K562 (cell line): ENCODE measurements at regions not wholly inside any gene's neighbourhood (a gene's known extent, or its start where the extent isn't known, plus 50 kb on each side); places are given as distances from the start of the nearest gene placed in this dataset.

Experiments used
- ATF1 ChIP-seq, 2 experiments: fragments of 450-650 bp in 1 of 2; IDR thresholded peaks; 2 replicates each; pipeline ENCODE4 v1.6.1; 2016; ENCODE audit warnings: missing compliant biosample characterization in 1 of 2, missing genetic modification characterization in 1 of 2
- ATF2 ChIP-seq: sonication (generic); formaldehyde crosslinking; IDR thresholded peaks from 2 replicates; pipeline ENCODE4 v1.8.1; 2022; ENCODE audit warnings: missing genetic modification reagents
- CTCF ChIP-seq, 3 experiments: IDR thresholded peaks in 2 of 3; conservative IDR thresholded peaks in 1 of 3; 2 replicates each; pipeline ENCODE4 v1.5.1; 2011 to 2012; ENCODE audit warnings: low read length in 3 of 3, mild to moderate bottlenecking in 3 of 3, control low read depth in 2 of 3, improper control_type of control experiment in 1 of 3, inconsistent platforms in 1 of 3, low read depth in 1 of 3, mixed read lengths in 1 of 3, moderate library complexity in 1 of 3; ENCODE audit not compliant: insufficient read depth in 2 of 3
- MAFK ChIP-seq: IDR thresholded peaks from 2 replicates; pipeline ENCODE4 v1.6.1; 2011; ENCODE audit warnings: low read length, improper control_type of control experiment
- USF2 ChIP-seq: sonication (generic); formaldehyde crosslinking; IDR thresholded peaks from 2 replicates; pipeline ENCODE4 v1.5.0; 2020; ENCODE audit warnings: missing genetic modification reagents
- YY1 ChIP-seq, 3 experiments: IDR thresholded peaks; 2 replicates each; pipeline ENCODE4 v1.6.1; 2011; ENCODE audit warnings: low read length in 2 of 3, mild to moderate bottlenecking in 2 of 3, moderate library complexity in 2 of 3, borderline replicate concordance in 1 of 3, control low read depth in 1 of 3, low read depth in 1 of 3; ENCODE audit not compliant: insufficient read depth in 3 of 3, insufficient replicate concordance in 2 of 3, control insufficient read depth in 1 of 3, insufficient read length in 1 of 3; ENCODE audit errors: extremely low read depth in 1 of 3

GRCh38 chr7:84783141-84783778, 403.6 kb downstream of the SEMA3D start:
- TF ChIP-seq MAFK, result no peak
- no peak for TF ChIP-seq ATF1 (CRISPR knock-in tag; IDR thresholded peaks at IDR 0.05)
- TF ChIP-seq ATF1 (tag; IDR thresholded peaks at IDR 0.05), result no peak
- TF ChIP-seq USF2 (CRISPR knock-in tag), result no peak
- no peak for TF ChIP-seq YY1 (IDR thresholded peaks at IDR 0.05; ENCODE audit: borderline replicate concordance in 1 of 3, control insufficient read depth in 1 of 3, extremely low read depth in 1 of 3, insufficient read depth in 3 of 3, insufficient read length in 1 of 3, insufficient replicate concordance in 2 of 3, low read depth in 1 of 3, low read length in 2 of 3)
- TF ChIP-seq ATF2 (CRISPR knock-in tag), result no peak
- TF ChIP-seq CTCF (IDR thresholded peaks at IDR 0.05 in 2 of 3, conservative IDR thresholded peaks at IDR 0.05 in 1 of 3; ENCODE audit: insufficient read depth in 2 of 3, low read depth in 1 of 3, low read length in 3 of 3), result no peak
